ENCODE measurements at regions not wholly inside any gene's neighbourhood (a gene's known extent, or its start where the extent isn't known, plus 50 kb on each side); places are given as distances from the start of the nearest gene placed in this dataset.
"Not testable (repeated sequence)": the region's sequence is repeated elsewhere in the genome, so short reads cannot be mapped to it uniquely, and the experiment has no call there.

- DNase-seq (ENCODE audit: low spot score), result peak; percentile 9
Measured at GRCh38 chrX:66914080-66914479, 275.2 kb upstream of the EDA2R start.

- DNase-seq (ENCODE audit: low spot score), result no peak
Measured at GRCh38 chrX:66912417-66912816, 273.5 kb upstream of the EDA2R start.

DNA sequence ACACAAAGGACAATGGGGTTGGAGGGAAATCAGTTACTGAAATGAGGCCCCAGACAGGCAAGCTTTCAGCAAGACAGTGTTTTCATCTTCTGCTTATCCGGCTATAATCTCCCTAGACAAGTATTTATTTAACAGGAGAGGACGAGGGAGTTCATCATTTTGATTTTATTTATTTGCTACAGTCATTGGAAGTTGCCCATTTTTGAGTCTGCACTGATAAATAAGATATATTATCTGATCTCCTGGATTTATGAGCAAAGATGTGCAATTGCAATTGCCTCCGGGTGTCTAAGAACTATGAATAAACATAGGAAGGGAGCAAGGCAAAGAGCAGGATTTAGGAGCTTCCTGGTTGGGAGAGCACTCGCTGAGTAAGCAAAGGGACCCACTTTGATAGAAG, 263.2 kb upstream of the EDA2R start:
- DNase-seq (ENCODE audit: low spot score), result no peak

DNA sequence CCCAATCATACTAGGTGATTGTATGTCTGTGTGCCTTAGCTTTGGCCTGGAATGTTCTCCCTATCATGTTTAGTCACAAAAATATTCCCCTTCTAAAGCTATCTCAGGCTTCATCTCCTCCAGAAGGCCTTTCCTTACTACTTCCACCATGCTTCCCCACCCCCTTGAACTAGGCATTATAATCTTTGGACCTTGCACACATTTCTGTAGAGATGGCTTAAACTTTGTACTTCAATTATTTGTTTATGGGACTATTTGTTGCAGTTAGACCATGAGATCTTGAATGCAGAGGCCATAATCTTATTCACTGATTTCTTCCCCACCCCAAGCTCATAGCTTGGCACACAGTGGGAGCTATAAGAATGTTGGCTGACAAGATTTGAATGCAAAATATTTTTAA, 262.0 kb upstream of the EDA2R start:
- DNase-seq (ENCODE audit: low spot score), result no peak

DNA sequence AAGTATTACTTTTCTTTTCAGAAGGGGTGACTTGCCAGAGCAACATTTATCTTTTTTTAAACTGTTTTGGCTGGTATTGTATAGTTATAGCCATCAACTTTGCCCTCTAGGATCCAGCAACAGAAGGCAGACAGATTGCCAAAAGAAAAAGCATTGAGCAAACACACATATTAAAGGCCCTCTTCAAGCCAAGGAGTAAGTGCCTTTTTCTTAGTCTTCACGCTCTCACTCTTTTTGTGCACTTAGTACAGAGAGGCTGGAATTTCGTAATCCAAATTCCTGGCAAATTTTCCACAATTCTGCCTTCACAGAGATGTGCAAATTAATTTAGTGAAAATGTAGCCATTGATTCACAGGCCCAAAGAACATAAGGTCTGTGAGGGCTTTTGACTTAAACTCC, 253.1 kb upstream of the EDA2R start:
- no peak for DNase-seq (ENCODE audit: low spot score)

DNA sequence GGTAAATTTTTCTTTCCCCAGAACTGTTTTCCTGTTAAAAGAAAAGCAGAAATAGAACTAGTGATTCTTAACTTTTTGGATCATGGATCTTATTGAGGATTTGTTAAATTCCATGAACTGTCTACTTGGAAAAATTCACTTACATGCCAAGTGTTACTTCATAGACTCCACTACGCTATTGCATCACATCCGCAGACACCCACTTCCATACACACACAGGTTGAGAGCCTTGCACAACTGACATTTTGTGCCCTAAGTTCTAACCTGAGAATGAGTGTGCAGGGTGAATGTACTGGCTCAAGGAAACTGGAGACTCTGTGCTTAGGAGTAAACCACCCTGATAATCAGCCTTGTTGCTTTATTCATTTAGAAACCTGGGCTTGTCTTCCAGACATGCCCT, 250.5 kb upstream of the EDA2R start:
- DNase-seq (ENCODE audit: low spot score), result no peak

DNA sequence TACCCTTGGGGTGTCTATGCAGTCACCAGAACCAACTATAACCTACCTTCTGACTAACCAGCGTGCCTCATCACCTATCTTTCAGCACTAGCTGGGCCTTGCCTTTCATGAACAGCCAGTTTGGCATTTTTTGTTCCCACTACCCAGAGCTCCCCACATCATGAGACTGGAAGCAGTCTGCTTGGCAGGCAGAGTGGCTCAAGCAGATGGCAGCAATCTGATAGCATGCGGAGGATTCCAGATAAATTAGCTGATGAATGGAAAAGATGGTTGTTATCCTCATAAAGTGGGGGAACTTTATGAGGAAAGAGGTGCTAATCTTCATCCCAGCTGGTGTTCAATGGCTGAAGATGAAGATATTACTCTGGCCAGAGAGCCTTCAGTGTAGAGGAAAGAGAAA, 243.2 kb upstream of the EDA2R start:
- DNase-seq (ENCODE audit: low spot score), result no peak

DNA sequence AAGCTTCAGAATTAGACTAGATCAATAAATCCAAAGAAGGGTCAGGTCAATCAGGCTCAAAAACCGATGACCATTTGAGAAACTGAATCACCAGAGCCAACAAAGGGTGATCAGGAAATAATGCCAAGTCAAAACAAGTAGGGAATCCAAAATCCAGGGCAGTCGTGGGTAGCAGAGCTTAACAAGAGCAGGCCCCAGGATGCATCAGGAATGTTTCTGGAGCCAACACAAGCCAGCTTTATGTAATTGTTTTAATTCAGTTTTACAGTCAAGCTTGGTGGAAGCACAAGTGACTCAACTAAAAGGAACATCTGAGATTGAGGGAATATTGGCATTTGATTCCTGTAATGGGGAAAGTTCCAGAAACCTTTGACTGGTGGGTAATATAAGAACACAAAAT, 237.9 kb upstream of the EDA2R start:
- no peak for DNase-seq (ENCODE audit: low spot score)

- no peak for DNase-seq (ENCODE audit: low spot score)
Measured at GRCh38 chrX:66872771-66873170, 233.9 kb upstream of the EDA2R start.

DNA sequence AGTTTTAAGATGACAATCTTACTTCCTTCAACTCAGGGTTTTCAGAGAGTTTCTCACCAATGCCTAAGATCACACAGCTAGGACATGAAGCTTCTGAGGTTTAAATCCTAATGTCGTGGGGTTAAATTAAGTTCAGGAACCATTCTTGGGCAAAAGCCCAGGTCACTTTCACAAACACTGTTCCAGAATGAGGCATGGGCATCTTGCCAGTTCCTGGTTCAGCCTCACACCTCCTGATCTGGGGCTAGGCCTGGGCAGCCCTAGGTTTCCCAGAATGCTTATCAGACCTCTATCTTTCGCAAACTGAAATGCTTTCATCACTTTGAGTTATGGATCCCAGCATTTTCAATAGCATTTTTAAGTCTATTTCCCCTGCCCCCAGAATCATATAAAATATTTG, 224.8 kb upstream of the EDA2R start:
- DNase-seq (ENCODE audit: low spot score), result no peak

GRCh38 chrX:66833426-66833825, 194.5 kb upstream of the EDA2R start:
- no peak for DNase-seq (ENCODE audit: low spot score)

GRCh38 chrX:66815227-66815626, 176.3 kb upstream of the EDA2R start:
- no peak for DNase-seq (ENCODE audit: low spot score)

DNA sequence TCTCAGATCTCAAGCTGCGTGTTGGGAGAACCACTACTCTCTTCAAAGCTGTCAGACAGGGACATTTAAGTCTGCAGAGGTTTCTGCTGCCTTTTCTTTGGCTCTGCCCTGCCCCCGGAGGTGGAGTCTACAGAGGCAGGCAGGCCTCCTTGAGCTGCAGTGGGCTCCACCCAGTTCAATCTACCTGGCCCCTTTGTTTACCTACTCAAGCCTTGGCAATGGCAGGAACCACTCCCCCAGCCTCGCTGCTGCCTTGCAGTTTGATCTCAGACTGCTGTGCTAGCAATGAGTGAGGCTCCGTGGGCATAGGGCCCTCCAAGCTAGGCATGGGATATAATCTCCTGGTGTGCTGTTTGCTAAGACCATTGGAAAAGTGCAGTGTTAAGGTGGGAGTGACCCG, 155.6 kb upstream of the EDA2R start:
- not testable (repeated sequence) for DNase-seq (ENCODE audit: low spot score)

DNA sequence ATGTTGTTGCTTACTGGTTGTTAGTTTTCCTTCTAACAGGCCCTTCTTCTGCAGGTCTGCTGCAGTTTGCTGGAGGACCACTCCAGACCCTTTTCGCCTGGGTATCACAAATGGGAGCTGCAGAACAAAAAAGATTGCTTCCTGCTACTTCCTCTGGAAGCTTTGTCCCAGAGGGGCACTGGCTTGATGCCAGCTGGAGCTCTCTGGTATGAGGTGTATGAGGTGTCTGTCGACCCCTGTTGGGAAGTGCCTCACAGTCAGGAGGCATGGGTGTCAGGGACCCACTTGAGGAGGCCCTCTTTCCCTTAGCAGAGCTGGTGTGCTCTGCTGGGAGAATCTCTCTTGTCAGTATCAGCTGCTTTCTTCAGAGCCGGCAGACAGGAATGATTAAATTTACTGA, 127.4 kb upstream of the EDA2R start:
- no peak for DNase-seq (ENCODE audit: low spot score)

DNA sequence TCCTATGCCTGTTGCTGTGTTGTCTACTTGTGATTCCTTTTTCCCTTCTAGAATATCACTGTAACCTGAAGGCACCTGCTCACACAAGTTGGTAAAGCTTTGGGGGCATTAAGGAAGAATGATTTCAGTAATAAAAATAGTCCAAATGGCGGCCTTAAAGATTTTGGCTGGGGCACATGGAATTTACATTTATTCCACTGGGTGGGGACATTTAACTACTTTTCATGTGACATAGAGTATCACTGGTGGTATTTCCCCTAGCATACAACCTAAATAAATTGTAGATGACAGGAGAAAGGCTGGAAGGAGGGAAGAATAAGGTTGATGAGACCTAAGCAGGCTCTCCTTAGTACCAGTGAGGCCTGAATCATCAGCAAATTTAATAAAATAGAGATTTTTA, 121.8 kb upstream of the EDA2R start:
- peak; percentile 0 for DNase-seq (ENCODE audit: low spot score)

GRCh38 chrX:66756717-66757116, 117.8 kb upstream of the EDA2R start:
- DNase-seq (ENCODE audit: low spot score), result no peak

GRCh38 chrX:66751136-66751782, 112.4 kb upstream of the EDA2R start:
- DNase-seq (ENCODE audit: low spot score), result no peak

- not testable (repeated sequence) for DNase-seq (ENCODE audit: low spot score)
Measured at GRCh38 chrX:66744519-66744918, 105.6 kb upstream of the EDA2R start.

- no peak for DNase-seq (ENCODE audit: low spot score)
Measured at GRCh38 chrX:66731398-66731797, 92.5 kb upstream of the EDA2R start.

DNA sequence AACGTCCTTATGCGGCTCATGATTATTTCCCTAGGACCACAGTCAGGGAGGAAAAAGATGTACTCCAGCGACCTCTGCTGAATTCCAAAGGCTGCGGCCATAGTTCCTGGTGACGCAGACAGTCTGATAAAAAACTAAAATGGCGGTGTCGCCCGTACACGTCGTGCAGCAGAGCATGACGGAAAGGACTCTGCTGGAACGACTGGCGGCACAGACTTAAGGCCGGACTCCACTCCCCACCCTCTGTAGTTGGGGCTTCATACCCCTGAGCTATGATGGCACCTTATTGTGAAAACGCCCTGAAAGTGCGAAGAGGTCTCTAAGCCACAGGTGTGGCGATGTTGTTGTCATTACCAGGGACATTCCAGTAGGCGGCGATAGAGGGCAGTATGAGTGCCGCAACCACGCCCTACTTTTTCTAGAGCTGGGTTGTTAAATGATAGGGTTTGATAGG, 90.0 kb upstream of the EDA2R start:
- DNase-seq (ENCODE audit: low spot score), result peak; percentile 40

- no peak for DNase-seq (ENCODE audit: low spot score)
Measured at GRCh38 chrX:66717926-66718325, 79.0 kb upstream of the EDA2R start.

DNA sequence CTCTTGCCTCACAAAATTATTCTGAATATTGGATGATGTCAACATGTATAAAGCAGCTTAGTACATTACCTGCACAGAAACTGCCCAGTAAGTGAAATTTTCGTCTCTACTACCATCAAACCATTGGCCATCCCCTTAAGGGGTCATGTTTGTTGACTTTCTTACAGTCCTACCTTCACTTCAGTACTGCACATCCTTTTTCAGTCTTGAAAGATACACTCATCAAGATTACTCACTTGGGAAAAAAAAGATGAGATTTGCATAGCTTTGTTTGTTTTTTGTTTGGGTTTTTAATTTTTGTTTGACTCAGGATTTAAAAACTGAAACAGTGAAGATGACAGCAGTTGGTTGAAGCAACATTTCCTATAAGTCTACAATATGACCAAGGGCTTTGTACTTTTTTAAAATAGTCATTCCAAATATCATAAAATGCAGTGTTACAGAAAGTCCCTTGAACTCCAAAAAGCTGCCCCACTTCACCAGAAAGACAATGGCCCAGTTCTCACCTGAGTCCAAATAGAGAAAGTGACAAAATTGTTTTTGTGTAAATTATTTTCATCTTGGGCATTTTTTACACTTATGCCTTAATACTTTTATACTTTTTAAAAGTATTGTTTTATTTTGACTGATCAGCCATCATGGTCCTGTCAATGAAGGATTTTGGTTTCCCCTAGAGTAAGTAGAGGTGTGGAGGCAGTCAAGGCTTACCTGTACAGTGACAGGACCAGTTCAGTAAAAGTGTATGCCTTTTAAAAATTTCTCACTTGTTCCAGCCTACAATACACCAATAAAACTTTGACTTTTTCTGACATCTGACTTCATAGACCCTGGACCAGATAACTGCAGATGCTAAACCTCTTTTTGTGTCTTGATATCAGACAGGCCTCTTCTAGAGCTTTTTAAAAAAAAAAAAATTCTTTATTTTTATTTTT, 59.7 kb upstream of the EDA2R start:
- no peak for DNase-seq (ENCODE audit: low spot score)

- not testable (repeated sequence) for DNase-seq (ENCODE audit: low spot score)
Measured at GRCh38 chrX:66692512-66692911, 53.6 kb upstream of the EDA2R start.

Measured in umbilical cord (tissue), 1 donor.